Activated CD8-positive, alpha-beta memory T cell treated with anti-CD3 and anti-CD28 coated beads, Interleukin-2, amount 10 ng/mL, durations not matched to agents 7 days and 5 days (primary cell): ENCODE measurements at regions not wholly inside any gene's neighbourhood (a gene's known extent, or its start where the extent isn't known, plus 50 kb on each side); places are given as distances from the start of the nearest gene placed in this dataset.

Experiments used
- ATAC-seq: fragments of 150-1000 bp; cut with Tn5 transposase; one replicate; pipeline ENCODE4 v1.10.0; 2021; ENCODE audit warnings: moderate library complexity
- CTCF ChIA-PET: fragments of 350-600 bp; sonication (Branson Sonifier 250); formaldehyde crosslinking; loops from one replicate; lab custom pipeline; 2021; ENCODE audit warnings: antibody characterized with exemption; lab: Charles Lee
- DNase-seq: peaks from one replicate; pipeline ENCODE4 v3.0.0-alpha.2; 2020
- H3K27ac Mint-ChIP-seq: one replicate; pipeline ENCODE4 v1.8.0; 2021; ENCODE audit warnings: mild to moderate bottlenecking, mixed read lengths
- H3K27me3 Mint-ChIP-seq: one replicate; pipeline ENCODE4 v1.8.0; 2021; ENCODE audit warnings: mixed read lengths
- H3K36me3 Mint-ChIP-seq: one replicate; pipeline ENCODE4 v1.8.0; 2021; ENCODE audit warnings: mild to moderate bottlenecking, mixed read lengths
- H3K4me1 Mint-ChIP-seq: one replicate; pipeline ENCODE4 v1.8.0; 2021; ENCODE audit warnings: mixed read lengths
- H3K4me3 Mint-ChIP-seq: one replicate; pipeline ENCODE4 v1.8.0; 2021; ENCODE audit warnings: mild to moderate bottlenecking, moderate library complexity, mixed read lengths
- H3K9me3 Mint-ChIP-seq: one replicate; pipeline ENCODE4 v1.8.0; 2022; ENCODE audit warnings: low read depth, mixed read lengths

DNA sequence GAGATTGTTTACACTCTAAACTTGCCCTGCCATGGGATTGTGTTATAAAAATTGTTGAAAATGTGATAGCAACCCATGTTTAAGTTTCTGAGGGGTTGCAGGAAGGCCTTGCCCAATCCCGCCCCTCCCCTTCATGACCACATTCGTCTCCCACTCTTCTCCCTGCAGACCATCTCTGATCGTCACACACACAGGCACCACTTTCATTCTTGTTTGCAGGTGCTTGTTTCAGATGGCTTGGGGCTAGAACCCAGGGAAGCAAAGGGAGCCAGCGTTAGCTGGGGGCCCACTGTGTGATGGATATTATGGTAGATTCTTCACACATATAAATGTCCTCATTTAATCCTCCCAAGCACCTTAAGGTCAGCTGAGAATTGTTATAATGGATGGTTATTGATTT lies 286.7 kb upstream of the HABP2 start:
- H3K36me3 Mint-ChIP-seq = no peaks in the 10 kb centered on the region
- H3K4me1 Mint-ChIP-seq = no peaks in the 10 kb centered on the region
- H3K27ac Mint-ChIP-seq = no peak overlapping the region
- CTCF ChIA-PET = no interaction called here
- ATAC-seq (no peak), DNase-seq (no peak)
- H3K4me3 Mint-ChIP-seq = no peak overlapping the region
- peaks cover 19% of the 10 kb centered on the region for H3K27me3 Mint-ChIP-seq
- peaks cover 2% of the 10 kb centered on the region for H3K9me3 Mint-ChIP-seq

DNA sequence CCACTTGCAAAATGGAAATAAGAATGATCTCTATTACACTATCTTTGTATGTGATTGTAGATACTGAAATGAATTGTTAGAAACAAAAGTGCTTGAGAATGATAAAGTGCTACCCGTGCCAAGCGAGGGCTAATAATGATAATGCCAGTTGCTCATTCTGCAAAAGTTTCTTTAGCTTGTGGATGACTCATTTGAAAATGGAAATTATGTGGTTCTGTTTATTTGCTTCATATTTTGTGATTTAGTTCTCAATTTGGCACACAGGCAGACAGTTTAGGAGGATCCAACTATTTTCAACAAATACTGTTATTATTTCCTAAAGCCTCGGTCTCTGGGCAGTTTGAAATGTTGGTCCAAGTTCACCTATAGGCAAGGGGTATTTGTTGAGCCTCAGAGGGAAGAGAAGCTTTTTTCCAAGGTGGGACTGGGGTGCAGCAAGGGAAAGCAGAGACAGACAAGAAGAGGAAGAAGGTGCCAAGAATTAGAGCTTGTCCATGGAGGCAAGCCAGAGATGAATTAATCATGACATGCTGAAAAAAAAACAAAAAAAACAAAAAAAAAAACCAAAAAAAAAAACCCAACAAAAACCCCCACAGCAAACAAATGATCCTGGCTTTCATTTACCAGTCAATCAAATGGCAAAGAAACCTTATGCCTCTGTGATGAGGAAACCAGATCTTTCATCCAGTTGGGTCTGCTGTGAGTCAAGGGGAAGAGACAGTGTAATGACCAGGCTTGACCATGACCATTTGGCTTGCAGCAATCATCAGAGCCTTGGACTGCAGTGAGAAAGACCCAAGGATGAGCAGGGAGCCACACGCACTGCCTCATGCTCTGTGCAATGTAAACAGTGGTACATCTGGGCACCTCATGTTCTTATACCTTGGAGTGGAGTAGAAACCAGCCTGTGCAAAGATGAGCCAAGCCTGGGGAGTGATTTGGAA lies 285.0 kb upstream of the HABP2 start:
- Mint-ChIP-seq H3K36me3 (no peaks in the 10 kb centered on the region), H3K4me3 (no peak overlapping the region), H3K27me3 (peaks cover 13% of the 10 kb centered on the region), H3K9me3 (peaks cover 2% of the 10 kb centered on the region), H3K27ac (no peak overlapping the region), H3K4me1 (no peaks in the 10 kb centered on the region)
- CTCF ChIA-PET = no interaction called here
- DNase-seq (no peak), ATAC-seq (no peak)

DNA sequence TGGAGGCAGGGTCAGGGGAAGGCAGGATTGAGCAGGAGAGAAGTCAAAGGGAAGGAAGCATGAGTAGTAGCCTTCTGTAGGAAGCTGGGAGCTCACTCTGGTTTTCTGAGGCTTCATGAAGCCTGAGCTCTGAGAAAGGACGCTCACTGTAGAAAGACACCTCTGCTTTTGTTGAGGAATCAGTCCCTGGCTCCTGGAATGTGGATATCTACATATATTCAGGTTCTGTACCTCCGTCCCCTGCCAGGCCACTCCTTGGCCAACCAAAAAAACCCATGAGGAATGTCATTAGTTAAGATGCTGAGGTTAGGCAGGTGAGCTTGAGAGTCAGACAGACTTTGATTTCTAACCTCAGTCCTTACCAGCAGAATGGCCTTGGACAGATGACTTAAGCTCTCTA lies 283.5 kb upstream of the HABP2 start:
- DNase-seq (no peak), ATAC-seq (no peak)
- Mint-ChIP-seq H3K27me3 (peaks cover 8% of the 10 kb centered on the region), H3K27ac (no peak overlapping the region), H3K4me3 (no peak overlapping the region), H3K36me3 (no peaks in the 10 kb centered on the region), H3K4me1 (no peaks in the 10 kb centered on the region), H3K9me3 (peaks cover 2% of the 10 kb centered on the region)
- CTCF ChIA-PET = no interaction called here

DNA sequence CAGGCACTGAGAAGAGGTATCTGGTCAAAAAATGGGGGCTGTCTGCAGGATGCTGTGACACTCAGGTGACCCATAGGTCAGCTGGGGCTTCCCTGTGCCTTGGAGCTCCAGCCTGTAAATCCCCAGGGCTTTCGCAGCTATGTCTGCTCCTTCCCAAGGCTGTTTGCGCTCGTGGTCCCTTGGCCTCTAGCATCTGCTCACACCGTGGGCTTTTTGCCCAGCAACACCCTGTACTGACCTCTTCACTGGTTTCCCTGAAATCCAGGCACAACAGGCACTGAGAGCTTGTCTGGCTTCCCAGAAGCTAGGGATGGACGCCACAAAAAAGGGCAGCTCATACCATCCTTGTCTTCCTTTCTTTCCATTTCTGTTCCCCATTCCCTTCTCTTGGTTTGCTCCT lies 280.3 kb upstream of the HABP2 start:
- no peak for ATAC-seq
- H3K9me3 Mint-ChIP-seq = peaks cover 5% of the 10 kb centered on the region
- H3K4me3 Mint-ChIP-seq = no peak overlapping the region
- H3K27me3 Mint-ChIP-seq = peaks cover 10% of the 10 kb centered on the region
- CTCF ChIA-PET = no interaction called here
- DNase-seq = no peak
- no peaks in the 10 kb centered on the region for H3K4me1 Mint-ChIP-seq
- H3K27ac Mint-ChIP-seq = no peak overlapping the region
- peaks cover 1% of the 10 kb centered on the region for H3K36me3 Mint-ChIP-seq

DNA sequence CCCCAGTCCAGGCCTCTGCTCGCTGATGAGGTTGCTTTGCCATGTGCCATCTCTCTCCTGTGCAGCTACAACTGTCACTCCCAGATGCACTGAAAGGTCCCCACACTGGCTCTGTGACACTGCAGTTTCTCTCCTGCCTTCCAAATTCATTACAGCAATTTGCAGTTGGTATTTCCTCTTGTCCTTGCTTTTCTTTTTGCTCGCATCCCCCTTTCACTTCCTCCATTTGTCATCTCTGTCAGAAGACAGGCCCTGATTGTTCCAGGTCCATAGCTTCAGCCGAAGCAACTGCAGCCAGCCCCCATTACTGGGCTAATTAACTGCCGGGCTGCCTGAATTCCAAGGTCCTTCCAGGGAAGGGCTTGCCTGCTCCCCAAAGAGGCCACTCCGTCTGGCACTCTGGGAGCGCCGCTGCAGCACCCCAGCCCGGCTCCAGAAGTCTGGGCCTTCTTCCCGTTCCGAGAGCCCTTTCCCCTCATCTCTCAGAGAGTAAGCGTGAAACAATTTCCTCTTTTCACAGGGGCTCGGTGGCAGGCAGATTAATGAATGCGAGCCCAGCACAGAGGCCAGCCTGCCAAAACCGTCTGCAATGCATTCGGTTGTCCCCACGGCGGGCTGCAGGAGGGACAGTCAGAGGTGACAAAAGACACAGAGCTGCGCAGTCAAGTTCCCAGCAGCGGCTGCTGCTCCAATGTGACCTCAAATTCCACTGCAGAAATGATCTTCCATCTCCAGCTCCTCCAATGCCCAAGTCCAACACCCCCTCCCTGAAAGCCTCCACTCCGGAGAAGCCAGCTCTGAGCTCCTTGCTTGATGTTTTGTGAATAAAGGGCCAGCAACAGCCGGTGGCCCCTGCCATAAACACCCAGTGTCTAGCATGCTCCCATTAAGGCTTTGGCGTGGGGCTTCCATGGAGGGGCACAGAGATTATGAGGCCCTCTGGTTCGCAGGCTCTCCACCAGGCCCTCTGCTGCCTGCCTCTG lies 279.4 kb upstream of the HABP2 start:
- no peak overlapping the region for H3K27ac Mint-ChIP-seq
- CTCF ChIA-PET = no interaction called here
- no peaks in the 10 kb centered on the region for H3K4me1 Mint-ChIP-seq
- H3K9me3 Mint-ChIP-seq = peaks cover 5% of the 10 kb centered on the region
- ATAC-seq (no peak), DNase-seq (no peak)
- H3K4me3 Mint-ChIP-seq = no peak overlapping the region
- peaks cover 1% of the 10 kb centered on the region for H3K36me3 Mint-ChIP-seq
- peaks cover 11% of the 10 kb centered on the region for H3K27me3 Mint-ChIP-seq

DNA sequence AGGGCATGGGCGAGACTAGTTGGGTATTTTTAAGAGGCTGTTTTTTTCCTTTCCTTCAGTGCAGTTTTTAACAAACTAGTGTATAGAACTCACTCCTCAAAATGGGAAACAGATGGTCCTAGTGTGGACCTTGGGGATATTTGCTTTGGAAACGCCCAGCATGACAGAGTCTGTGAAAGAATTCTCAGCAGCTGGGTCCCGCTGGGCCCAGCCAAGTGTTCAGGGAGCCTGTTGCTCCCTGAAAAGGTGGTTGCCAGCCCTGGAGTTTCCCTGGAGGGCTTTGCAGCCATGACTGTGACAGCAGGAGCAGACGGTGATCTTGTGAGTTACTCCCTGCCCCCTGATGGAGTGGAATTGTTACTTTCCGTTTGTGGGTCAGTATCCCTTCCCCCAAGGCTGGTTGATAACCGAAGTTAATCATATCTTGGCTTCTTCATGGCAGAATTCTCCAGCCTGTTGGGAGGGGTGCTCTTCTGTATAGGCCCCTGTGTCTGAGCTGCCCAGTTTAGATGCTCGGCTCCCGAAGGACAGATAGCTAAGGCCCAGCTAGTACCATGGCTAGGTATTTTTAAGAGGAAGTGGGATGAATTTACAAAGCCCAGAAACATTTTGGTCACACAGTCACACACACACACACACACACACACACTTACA lies 278.6 kb upstream of the HABP2 start:
- Mint-ChIP-seq H3K36me3 (peaks cover 1% of the 10 kb centered on the region), H3K4me1 (no peaks in the 10 kb centered on the region), H3K4me3 (no peak overlapping the region), H3K9me3 (peaks cover 5% of the 10 kb centered on the region), H3K27ac (no peak overlapping the region), H3K27me3 (peaks cover 12% of the 10 kb centered on the region)
- CTCF ChIA-PET = no interaction called here
- ATAC-seq = no peak
- no peak for DNase-seq

DNA sequence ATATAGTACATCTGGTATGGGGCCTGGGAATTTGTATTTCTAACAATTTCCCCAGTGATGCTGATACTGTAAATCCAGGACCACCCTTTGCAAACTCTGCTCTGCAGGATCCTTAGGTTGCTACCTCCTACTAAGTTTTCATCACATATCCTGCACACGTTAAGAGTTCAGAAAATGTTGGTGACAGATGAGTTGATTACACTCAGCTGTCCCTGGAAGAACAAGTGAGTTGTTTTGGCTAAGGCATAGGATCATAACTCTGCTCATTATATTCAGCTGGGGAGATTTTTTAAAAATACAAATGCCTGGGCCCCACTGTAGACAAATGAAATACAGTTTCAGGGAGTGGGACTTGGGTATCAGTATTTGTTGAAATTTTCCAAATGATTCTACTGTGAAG lies 274.6 kb upstream of the HABP2 start:
- no peak overlapping the region for H3K4me3 Mint-ChIP-seq
- DNase-seq (no peak), ATAC-seq (no peak)
- CTCF ChIA-PET = no interaction called here
- H3K36me3 Mint-ChIP-seq = peaks cover 1% of the 10 kb centered on the region
- H3K4me1 Mint-ChIP-seq = no peaks in the 10 kb centered on the region
- H3K27ac Mint-ChIP-seq = no peak overlapping the region
- peaks cover 9% of the 10 kb centered on the region for H3K27me3 Mint-ChIP-seq
- peaks cover 4% of the 10 kb centered on the region for H3K9me3 Mint-ChIP-seq

DNA sequence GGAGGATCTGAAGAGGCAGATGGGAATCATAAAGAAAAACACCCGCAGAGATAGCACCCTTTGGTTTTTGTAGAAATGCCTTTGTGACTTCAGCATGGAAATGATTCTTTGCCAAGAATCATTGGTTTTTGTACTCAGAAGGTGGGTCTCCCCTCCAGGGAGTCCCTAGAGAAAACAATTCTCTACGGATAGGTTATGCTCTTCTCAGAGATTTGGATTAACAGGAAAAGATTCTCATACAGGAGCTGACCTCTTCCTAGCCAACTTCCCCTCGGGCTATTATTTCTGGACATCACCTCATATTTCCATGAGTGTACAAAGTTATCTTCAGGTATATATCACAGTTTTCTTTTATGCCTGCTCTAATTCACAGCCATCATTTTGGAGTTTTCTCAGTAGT lies 274.2 kb upstream of the HABP2 start:
- Mint-ChIP-seq H3K4me1 (no peaks in the 10 kb centered on the region), H3K9me3 (peaks cover 4% of the 10 kb centered on the region), H3K4me3 (no peak overlapping the region), H3K27ac (no peak overlapping the region), H3K27me3 (peaks cover 9% of the 10 kb centered on the region), H3K36me3 (peaks cover 1% of the 10 kb centered on the region)
- ATAC-seq (no peak), DNase-seq (no peak)
- CTCF ChIA-PET = no interaction called here

DNA sequence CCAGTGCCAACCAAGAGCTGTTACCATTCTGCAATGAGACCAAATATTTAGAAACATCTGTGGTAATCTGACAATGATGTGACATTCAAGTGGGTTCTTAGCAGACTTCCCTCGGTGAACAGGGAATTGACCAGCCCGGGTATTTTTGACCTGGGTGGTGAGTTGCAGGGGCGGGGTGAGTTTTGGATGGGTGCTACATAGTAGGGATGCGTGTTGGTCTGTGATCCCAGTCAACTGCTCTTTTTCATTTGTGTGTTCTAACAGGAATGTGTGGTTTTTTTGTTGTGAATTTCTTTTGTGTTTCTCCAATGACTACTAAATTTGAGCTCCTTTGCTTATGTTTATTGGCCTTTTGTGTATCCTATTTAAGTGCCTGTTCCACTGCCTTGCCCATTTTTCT lies 273.6 kb upstream of the HABP2 start:
- CTCF ChIA-PET = interaction anchor here (1.2 kb wide), 1 partner anchor 106 kb away, joined by 3 read pairs; no protein-coding TSS in a partner anchor
- Mint-ChIP-seq H3K27me3 (peaks cover 9% of the 10 kb centered on the region), H3K36me3 (peaks cover 1% of the 10 kb centered on the region), H3K27ac (no peak overlapping the region), H3K4me3 (no peak overlapping the region), H3K9me3 (peaks cover 4% of the 10 kb centered on the region), H3K4me1 (no peaks in the 10 kb centered on the region)
- DNase-seq (no peak), ATAC-seq (no peak)

DNA sequence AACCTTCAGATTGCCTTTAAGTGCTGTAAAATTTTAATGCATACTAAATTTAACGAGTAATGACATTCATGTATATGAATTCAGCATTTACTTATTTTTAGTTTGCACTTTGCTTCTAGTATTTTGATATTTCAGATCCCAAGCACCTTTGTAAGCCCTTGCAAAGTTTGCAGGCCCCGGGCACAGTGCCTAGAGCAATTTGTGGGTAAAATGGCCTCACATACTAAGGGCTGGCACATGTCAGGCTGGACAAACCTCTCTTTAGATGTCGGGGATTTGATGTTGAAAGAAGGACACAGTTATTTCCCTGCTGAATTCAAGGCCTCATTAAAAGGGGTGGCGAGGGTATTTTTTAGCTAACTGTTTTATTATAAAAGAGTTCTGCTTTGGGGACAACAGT lies 270.3 kb upstream of the HABP2 start:
- DNase-seq = no peak
- no peak for ATAC-seq
- H3K4me3 Mint-ChIP-seq = no peak overlapping the region
- H3K27me3 Mint-ChIP-seq = peaks cover 6% of the 10 kb centered on the region
- no peak overlapping the region for H3K27ac Mint-ChIP-seq
- no peaks in the 10 kb centered on the region for H3K36me3 Mint-ChIP-seq
- no peaks in the 10 kb centered on the region for H3K9me3 Mint-ChIP-seq
- no peaks in the 10 kb centered on the region for H3K4me1 Mint-ChIP-seq
- CTCF ChIA-PET = no interaction called here

DNA sequence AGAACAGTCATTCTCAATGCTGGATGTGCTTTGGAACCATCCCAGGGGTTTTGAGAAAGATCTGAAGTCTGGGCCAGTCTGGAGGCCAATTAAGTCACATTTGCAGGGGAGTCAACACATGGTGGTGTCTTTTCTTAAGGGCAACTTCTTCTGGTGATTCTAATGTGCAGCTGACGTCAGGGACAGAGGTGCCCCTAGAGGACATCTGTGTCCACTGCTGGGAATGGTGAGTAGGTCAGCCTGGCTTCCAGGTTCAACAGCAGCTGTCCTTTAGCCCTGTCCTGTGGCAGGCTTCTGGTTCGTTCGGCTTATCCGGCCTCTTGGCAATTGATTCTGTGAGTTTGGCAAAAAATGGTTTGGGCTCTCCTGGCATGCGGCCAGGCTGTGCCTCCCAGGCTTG lies 269.7 kb upstream of the HABP2 start:
- H3K27ac Mint-ChIP-seq = no peak overlapping the region

DNA sequence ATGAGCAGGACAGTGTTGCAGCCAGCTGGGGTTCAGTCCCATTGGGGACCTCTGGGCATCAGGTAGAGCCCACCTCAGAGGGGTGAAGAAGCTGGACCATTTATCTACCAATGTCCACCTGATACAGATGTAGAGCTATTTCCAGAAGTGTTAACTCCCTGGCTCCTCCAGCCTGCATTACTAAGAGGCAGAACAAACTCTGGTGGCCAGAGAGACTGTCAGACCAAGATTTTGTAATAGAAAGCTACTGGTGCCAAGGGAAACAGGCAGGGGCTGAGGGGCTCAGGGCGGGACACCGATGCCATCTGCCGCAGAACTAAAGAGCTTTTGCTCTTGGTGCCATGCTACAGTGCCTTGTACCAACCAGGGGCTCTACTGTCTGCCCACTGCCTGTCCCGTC lies 268.2 kb upstream of the HABP2 start:
- Mint-ChIP-seq H3K36me3 (no peaks in the 10 kb centered on the region), H3K4me3 (no peak overlapping the region), H3K27ac (no peak overlapping the region), H3K9me3 (no peaks in the 10 kb centered on the region), H3K27me3 (peaks cover 6% of the 10 kb centered on the region), H3K4me1 (no peaks in the 10 kb centered on the region)
- CTCF ChIA-PET = no interaction called here
- ATAC-seq (no peak), DNase-seq (no peak)

More for the DNA sequence above, 269.7 kb upstream of the HABP2 start:
- H3K4me3 Mint-ChIP-seq = no peak overlapping the region
- no peak for DNase-seq
- ATAC-seq = no peak
- peaks cover 9% of the 10 kb centered on the region for H3K27me3 Mint-ChIP-seq
- H3K4me1 Mint-ChIP-seq = no peaks in the 10 kb centered on the region
- H3K36me3 Mint-ChIP-seq = no peaks in the 10 kb centered on the region
- CTCF ChIA-PET = no interaction called here
- no peaks in the 10 kb centered on the region for H3K9me3 Mint-ChIP-seq

DNA sequence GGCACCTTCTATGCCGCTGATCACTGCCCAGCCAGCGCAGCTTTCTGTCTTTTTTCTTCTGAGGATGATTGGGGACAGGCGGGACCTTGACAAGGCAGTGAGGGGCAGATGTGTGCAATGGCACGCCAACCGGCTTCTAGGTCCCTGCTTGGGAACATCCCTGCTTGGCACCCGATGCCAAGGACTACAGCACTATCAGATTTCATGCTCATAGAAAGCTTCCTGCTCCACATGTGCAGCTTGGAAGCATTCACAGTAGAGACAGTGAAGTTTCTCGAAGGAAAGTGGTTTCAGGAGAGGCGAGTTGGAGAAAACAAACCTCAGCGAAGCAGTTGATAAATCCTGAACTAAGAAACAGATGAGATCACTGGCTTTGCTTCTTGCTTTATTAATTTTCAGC lies 267.5 kb upstream of the HABP2 start:
- H3K4me1 Mint-ChIP-seq = no peaks in the 10 kb centered on the region
- no peak overlapping the region for H3K4me3 Mint-ChIP-seq
- peaks cover 6% of the 10 kb centered on the region for H3K27me3 Mint-ChIP-seq
- no peak for ATAC-seq
- no peaks in the 10 kb centered on the region for H3K9me3 Mint-ChIP-seq
- no peak overlapping the region for H3K27ac Mint-ChIP-seq
- no peak for DNase-seq
- CTCF ChIA-PET = no interaction called here
- H3K36me3 Mint-ChIP-seq = no peaks in the 10 kb centered on the region
